Body of pancreas (tissue), 4 donors: ENCODE measurements at regions not wholly inside any gene's neighbourhood (a gene's known extent, or its start where the extent isn't known, plus 50 kb on each side); places are given as distances from the start of the nearest gene placed in this dataset.
"Not testable (repeated sequence)": the region's sequence is repeated elsewhere in the genome, so short reads cannot be mapped to it uniquely, and the experiment has no call there.

ENCODE experiments used
- POLR2A ChIP-seq, 3 donors: fragments of 450-650 bp; IDR thresholded peaks; one replicate each; pipeline ENCODE4 v1.6.1; 2016; ENCODE audit warnings: antibody characterized with exemption in 3 of 3, mild to moderate bottlenecking in 2 of 3
- TF ChIP-seq, protein P1 (sequence below), 7 experiments: fragments of 450-650 bp in 4 of 7; fragments of 200-600 bp in 3 of 7; sonication (generic) in 3 of 7; IDR thresholded peaks; one replicate each; pipeline ENCODE4 v1.5.1; 2016 to 2019; ENCODE audit warnings: antibody characterized with exemption in 7 of 7

DNA sequence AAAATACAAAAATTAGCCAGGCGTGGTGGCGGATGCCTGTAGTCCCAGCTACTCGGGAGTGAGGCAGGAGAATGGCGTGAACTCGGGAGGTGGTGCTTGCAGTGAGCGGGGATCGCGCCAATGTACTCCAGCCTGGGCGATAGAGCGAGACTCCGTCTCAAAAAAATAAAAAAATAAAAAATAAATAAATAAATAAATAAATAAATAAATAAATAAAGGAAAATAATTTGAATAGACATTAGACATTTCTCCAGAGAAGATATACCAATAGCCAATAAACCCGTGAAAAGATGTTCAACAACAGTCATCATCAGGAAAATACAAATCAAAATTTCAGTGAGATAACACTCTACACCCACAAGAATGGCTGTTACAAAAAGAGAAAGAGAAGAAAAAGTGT lies 1302.4 kb upstream of the GYPC start:
- not testable (repeated sequence) for TF ChIP-seq POLR2A (IDR thresholded peaks at IDR 0.05)
- TF ChIP-seq, protein P1, sequence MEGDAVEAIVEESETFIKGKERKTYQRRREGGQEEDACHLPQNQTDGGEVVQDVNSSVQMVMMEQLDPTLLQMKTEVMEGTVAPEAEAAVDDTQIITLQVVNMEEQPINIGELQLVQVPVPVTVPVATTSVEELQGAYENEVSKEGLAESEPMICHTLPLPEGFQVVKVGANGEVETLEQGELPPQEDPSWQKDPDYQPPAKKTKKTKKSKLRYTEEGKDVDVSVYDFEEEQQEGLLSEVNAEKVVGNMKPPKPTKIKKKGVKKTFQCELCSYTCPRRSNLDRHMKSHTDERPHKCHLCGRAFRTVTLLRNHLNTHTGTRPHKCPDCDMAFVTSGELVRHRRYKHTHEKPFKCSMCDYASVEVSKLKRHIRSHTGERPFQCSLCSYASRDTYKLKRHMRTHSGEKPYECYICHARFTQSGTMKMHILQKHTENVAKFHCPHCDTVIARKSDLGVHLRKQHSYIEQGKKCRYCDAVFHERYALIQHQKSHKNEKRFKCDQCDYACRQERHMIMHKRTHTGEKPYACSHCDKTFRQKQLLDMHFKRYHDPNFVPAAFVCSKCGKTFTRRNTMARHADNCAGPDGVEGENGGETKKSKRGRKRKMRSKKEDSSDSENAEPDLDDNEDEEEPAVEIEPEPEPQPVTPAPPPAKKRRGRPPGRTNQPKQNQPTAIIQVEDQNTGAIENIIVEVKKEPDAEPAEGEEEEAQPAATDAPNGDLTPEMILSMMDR (IDR thresholded peaks at IDR 0.05): not testable (repeated sequence)
